CD4-positive, alpha-beta memory T cell (primary cell): ENCODE measurements at regions not wholly inside any gene's neighbourhood (a gene's known extent, or its start where the extent isn't known, plus 50 kb on each side); places are given as distances from the start of the nearest gene placed in this dataset.
A peak's percentile ranks its signal among the peaks of the same experiment; 100 is the strongest.

Source experiments
- CTCF ChIA-PET: fragments of 350-600 bp; sonication (Branson Sonifier 250); formaldehyde crosslinking; loops from one replicate; lab custom pipeline; 2021; ENCODE audit warnings: inconsistent platforms; ENCODE audit not compliant: partially characterized antibody; lab: Charles Lee
- POLR2A ChIA-PET: fragments of 350-600 bp; sonication (Branson Sonifier 250); formaldehyde crosslinking; loops from one replicate; lab custom pipeline; 2021; ENCODE audit not compliant: partially characterized antibody; lab: Charles Lee
- DNase-seq, 5 donors: peaks; one replicate each; pipeline versions ENCODE4 v3.0.0 to v3.0.0-alpha.2; 2020 to 2022; ENCODE audit warnings: mixed read lengths in 1 of 5
- H3K27ac ChIP-seq: one replicate; pipeline ENCODE4 v1.7.0; 2013; ENCODE audit warnings: low read depth, low read length
- H3K27me3 ChIP-seq: 2 replicates; pipeline ENCODE4 v1.7.0; 2013; ENCODE audit warnings: mild to moderate bottlenecking, low read length, moderate library complexity; ENCODE audit not compliant: insufficient read depth
- H3K36me3 ChIP-seq: 2 replicates; pipeline ENCODE4 v1.7.0; 2013; ENCODE audit warnings: mild to moderate bottlenecking, low read length, moderate library complexity; ENCODE audit not compliant: insufficient read depth
- H3K4me1 ChIP-seq: 2 replicates; pipeline ENCODE4 v1.7.0; 2013; ENCODE audit warnings: mild to moderate bottlenecking, low read length, moderate library complexity; ENCODE audit not compliant: insufficient read depth
- H3K4me3 ChIP-seq, 2 donors: one replicate each; pipeline ENCODE4 v1.7.0; 2013; ENCODE audit warnings: low read length in 2 of 2, mild to moderate bottlenecking in 1 of 2
- H3K9me3 ChIP-seq, 2 donors: one replicate each; pipeline ENCODE4 v1.7.0; 2013; ENCODE audit warnings: low read length in 2 of 2, control low read depth in 1 of 2; ENCODE audit not compliant: control insufficient read depth in 1 of 2
- H3K27ac Mint-ChIP-seq, 7 donors: one replicate each; pipeline ENCODE4 v1.8.0; 2020 to 2021; ENCODE audit warnings: mixed read lengths in 7 of 7, mild to moderate bottlenecking in 6 of 7, inconsistent platforms in 3 of 7, moderate library complexity in 3 of 7
- H3K27me3 Mint-ChIP-seq, 2 donors: one replicate each; pipeline ENCODE4 v1.8.0; 2020 to 2021; ENCODE audit warnings: mixed read lengths in 2 of 2
- H3K36me3 Mint-ChIP-seq, 2 donors: one replicate each; pipeline ENCODE4 v1.8.0; 2020 to 2021; ENCODE audit warnings: mixed read lengths in 2 of 2, inconsistent platforms in 1 of 2, mild to moderate bottlenecking in 1 of 2
- H3K4me1 Mint-ChIP-seq, 4 donors: one replicate each; pipeline ENCODE4 v1.8.0; 2020 to 2021; ENCODE audit warnings: mixed read lengths in 4 of 4, mild to moderate bottlenecking in 1 of 4
- H3K4me3 Mint-ChIP-seq, 8 donors: one replicate each; pipeline ENCODE4 v1.8.0; 2020 to 2021; ENCODE audit warnings: mixed read lengths in 8 of 8, mild to moderate bottlenecking in 7 of 8, moderate library complexity in 6 of 8, inconsistent platforms in 3 of 8
- H3K9me3 Mint-ChIP-seq, 8 donors: one replicate each; pipeline ENCODE4 v1.8.0; 2020 to 2021; ENCODE audit warnings: mixed read lengths in 8 of 8, mild to moderate bottlenecking in 5 of 8, inconsistent platforms in 3 of 8, moderate library complexity in 1 of 8
- intact Hi-C: fragments of 100-400 bp; cut with micrococcal nuclease; formaldehyde crosslinking; loops from one replicate; pipeline ENCODE4 v1.15.1; 2023

- Histone ChIP-seq H3K27me3 (no peaks in the 10 kb centered on the region), H3K4me1 (no peaks in the 10 kb centered on the region), H3K4me3 (no peak overlapping the region), H3K27ac (no peak overlapping the region), H3K36me3 (no peaks in the 10 kb centered on the region), H3K9me3 (no peaks in the 10 kb centered on the region)
- H3K27me3 Mint-ChIP-seq = no peaks in the 10 kb centered on the region
- no peaks in the 10 kb centered on the region for H3K4me1 Mint-ChIP-seq
- intact Hi-C loops = no loop called here
- CTCF ChIA-PET = no interaction called here
- no peak overlapping the region for H3K27ac Mint-ChIP-seq
- H3K36me3 Mint-ChIP-seq = no peaks in the 10 kb centered on the region
- no peak overlapping the region for H3K4me3 Mint-ChIP-seq
- POLR2A ChIA-PET = no interaction called here
- no peak for DNase-seq
- H3K9me3 Mint-ChIP-seq = peaks cover 0 to 9% (median 2%) of the 10 kb centered on the region in 8 donors
These were observed 218.0 kb upstream of the AGTR2 start for GRCh38 chrX:115952417-115953092.

DNA sequence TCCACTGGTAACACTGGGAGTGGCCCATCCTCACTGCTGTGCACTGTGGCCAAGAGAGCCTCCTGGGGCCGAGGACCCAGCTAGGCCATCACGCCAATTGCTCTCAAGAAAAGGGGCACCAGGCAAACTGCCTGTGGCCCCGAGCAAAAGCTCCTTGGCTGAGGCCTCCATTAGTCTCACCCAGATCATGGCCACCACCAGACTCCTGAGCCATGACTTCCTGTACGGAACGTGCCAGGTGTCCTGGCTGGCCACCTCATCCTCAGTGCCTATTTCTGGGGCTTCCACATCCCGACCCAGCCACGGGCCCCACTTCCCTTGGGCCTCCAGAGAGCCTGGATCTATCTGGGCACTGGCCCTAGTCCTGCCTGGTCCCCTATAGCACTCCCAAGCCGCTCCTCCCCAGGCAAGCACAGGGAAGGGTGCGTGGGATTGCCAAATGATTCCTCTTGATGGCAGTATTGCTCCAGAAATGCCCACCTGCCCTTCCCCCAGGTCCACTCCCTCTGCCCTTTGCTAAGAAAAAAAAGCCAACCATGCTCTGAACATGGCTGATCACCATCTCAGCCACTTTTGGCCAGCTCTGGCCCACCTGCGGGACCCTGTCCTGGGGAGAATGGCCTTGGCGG lies 212.6 kb upstream of the AGTR2 start:
- Histone ChIP-seq H3K27me3 (no peaks in the 10 kb centered on the region), H3K4me1 (no peaks in the 10 kb centered on the region), H3K36me3 (no peaks in the 10 kb centered on the region), H3K9me3 (no peaks in the 10 kb centered on the region), H3K4me3 (no peak overlapping the region), H3K27ac (no peak overlapping the region)
- Mint-ChIP-seq H3K4me3 (no peak overlapping the region), H3K4me1 (no peaks in the 10 kb centered on the region), H3K36me3 (no peaks in the 10 kb centered on the region), H3K27me3 (no peaks in the 10 kb centered on the region), H3K9me3 (peaks cover 0 to 5% (median 0%) of the 10 kb centered on the region in 8 donors), H3K27ac (peak overlapping the region in 1 of 7 donors; percentile 68)
- ChIA-PET CTCF (no interaction called here), POLR2A (no interaction called here)
- intact Hi-C loops = no loop called here
- no peak for DNase-seq

GRCh38 chrX:115958687-115959359 lies 211.7 kb upstream of the AGTR2 start:
- no peaks in the 10 kb centered on the region for H3K4me1 ChIP-seq
- H3K9me3 Mint-ChIP-seq = peaks cover 0 to 5% (median 0%) of the 10 kb centered on the region in 8 donors
- CTCF ChIA-PET = no interaction called here
- no peak overlapping the region for H3K27ac ChIP-seq
- H3K27me3 Mint-ChIP-seq = no peaks in the 10 kb centered on the region
- no peak overlapping the region for H3K4me3 Mint-ChIP-seq
- no peaks in the 10 kb centered on the region for H3K4me1 Mint-ChIP-seq
- no peak for DNase-seq
- H3K9me3 ChIP-seq = no peaks in the 10 kb centered on the region
- no peaks in the 10 kb centered on the region for H3K36me3 Mint-ChIP-seq
- H3K36me3 ChIP-seq = no peaks in the 10 kb centered on the region
- POLR2A ChIA-PET = no interaction called here
- intact Hi-C loops = no loop called here
- no peaks in the 10 kb centered on the region for H3K27me3 ChIP-seq
- H3K4me3 ChIP-seq = no peak overlapping the region
- H3K27ac Mint-ChIP-seq = no peak overlapping the region

GRCh38 chrX:115960440-115961084 lies 210.0 kb upstream of the AGTR2 start:
- no peaks in the 10 kb centered on the region for H3K4me1 Mint-ChIP-seq
- no peaks in the 10 kb centered on the region for H3K27me3 Mint-ChIP-seq
- Histone ChIP-seq H3K27ac (no peak overlapping the region), H3K9me3 (no peaks in the 10 kb centered on the region), H3K4me1 (no peaks in the 10 kb centered on the region), H3K4me3 (no peak overlapping the region), H3K36me3 (no peaks in the 10 kb centered on the region), H3K27me3 (no peaks in the 10 kb centered on the region)
- intact Hi-C loops = no loop called here
- no peak overlapping the region for H3K27ac Mint-ChIP-seq
- no peak overlapping the region for H3K4me3 Mint-ChIP-seq
- ChIA-PET POLR2A (no interaction called here), CTCF (no interaction called here)
- no peak for DNase-seq
- H3K9me3 Mint-ChIP-seq = peaks cover 0 to 5% (median 0%) of the 10 kb centered on the region in 8 donors
- no peaks in the 10 kb centered on the region for H3K36me3 Mint-ChIP-seq

- Histone ChIP-seq H3K27ac (no peak overlapping the region), H3K9me3 (no peaks in the 10 kb centered on the region), H3K4me1 (no peaks in the 10 kb centered on the region), H3K27me3 (no peaks in the 10 kb centered on the region), H3K4me3 (no peak overlapping the region), H3K36me3 (no peaks in the 10 kb centered on the region)
- intact Hi-C loops = no loop called here
- Mint-ChIP-seq H3K27ac (no peak overlapping the region), H3K4me1 (no peaks in the 10 kb centered on the region), H3K4me3 (no peak overlapping the region), H3K27me3 (peaks cover 0 to 3% of the 10 kb centered on the region in 2 donors), H3K36me3 (no peaks in the 10 kb centered on the region), H3K9me3 (peaks cover 0 to 4% (median 0%) of the 10 kb centered on the region in 8 donors)
- ChIA-PET POLR2A (no interaction called here), CTCF (no interaction called here)
- no peak for DNase-seq
These were observed 203.6 kb upstream of the AGTR2 start for GRCh38 chrX:115966920-115967319.

- Mint-ChIP-seq H3K27ac (no peak overlapping the region), H3K9me3 (peaks cover 0 to 7% (median 0%) of the 10 kb centered on the region in 8 donors), H3K4me3 (no peak overlapping the region), H3K27me3 (peaks cover 0 to 3% of the 10 kb centered on the region in 2 donors), H3K36me3 (no peaks in the 10 kb centered on the region), H3K4me1 (no peaks in the 10 kb centered on the region)
- Histone ChIP-seq H3K36me3 (no peaks in the 10 kb centered on the region), H3K4me1 (no peaks in the 10 kb centered on the region), H3K27ac (no peak overlapping the region), H3K27me3 (no peaks in the 10 kb centered on the region), H3K9me3 (no peaks in the 10 kb centered on the region), H3K4me3 (no peak overlapping the region)
- ChIA-PET CTCF (no interaction called here), POLR2A (no interaction called here)
- intact Hi-C loops = no loop called here
- DNase-seq = peak in 1 of 5 donors; percentile 31
These were observed 201.9 kb upstream of the AGTR2 start for GRCh38 chrX:115968436-115969252.
